ENCODE measurements at regions not wholly inside any gene's neighbourhood (a gene's known extent, or its start where the extent isn't known, plus 50 kb on each side); places are given as distances from the start of the nearest gene placed in this dataset.
"Not testable (repeated sequence)": the region's sequence is repeated elsewhere in the genome, so short reads cannot be mapped to it uniquely, and the experiment has no call there.

DNA sequence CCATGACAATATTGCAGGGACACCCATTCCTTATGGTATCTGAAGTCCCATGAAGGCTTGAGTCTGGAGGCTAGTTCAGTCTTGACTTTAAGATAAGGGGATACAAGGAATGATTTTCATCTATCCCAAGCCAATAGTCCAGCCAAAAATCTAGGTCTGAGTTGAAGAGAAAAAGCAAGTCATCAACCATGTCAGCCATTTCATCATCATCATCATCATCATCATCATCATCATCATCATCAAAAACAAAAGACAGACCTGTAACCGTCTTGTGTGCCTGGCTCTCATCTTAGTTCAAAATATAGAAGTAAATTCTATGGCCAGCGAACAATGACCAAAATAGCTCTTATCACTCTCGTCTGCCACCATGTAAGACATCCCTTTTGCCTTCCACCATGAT, 59.5 kb upstream of the FAM90A26 start:
- not testable (repeated sequence) for DNase-seq

DNA sequence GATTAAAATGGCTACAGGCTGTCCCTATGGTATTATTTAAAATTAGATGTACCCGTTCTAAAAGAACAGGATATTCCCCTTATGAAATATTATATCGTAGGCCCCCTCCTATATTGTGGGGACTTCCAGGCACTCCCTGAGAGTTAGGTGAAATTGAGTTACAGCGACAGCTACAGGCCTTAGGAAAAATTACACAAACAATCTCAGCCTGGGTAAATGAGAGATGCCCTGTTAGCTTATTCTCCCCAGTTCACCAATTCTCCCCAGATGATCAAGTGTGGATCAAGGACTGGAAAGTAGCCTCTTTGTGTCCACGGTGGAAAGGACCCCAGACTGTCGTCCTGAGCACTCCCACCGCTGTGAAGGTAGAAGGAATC, 67.1 kb upstream of the FAM90A26 start:
- DNase-seq, result not testable (repeated sequence)

DNA sequence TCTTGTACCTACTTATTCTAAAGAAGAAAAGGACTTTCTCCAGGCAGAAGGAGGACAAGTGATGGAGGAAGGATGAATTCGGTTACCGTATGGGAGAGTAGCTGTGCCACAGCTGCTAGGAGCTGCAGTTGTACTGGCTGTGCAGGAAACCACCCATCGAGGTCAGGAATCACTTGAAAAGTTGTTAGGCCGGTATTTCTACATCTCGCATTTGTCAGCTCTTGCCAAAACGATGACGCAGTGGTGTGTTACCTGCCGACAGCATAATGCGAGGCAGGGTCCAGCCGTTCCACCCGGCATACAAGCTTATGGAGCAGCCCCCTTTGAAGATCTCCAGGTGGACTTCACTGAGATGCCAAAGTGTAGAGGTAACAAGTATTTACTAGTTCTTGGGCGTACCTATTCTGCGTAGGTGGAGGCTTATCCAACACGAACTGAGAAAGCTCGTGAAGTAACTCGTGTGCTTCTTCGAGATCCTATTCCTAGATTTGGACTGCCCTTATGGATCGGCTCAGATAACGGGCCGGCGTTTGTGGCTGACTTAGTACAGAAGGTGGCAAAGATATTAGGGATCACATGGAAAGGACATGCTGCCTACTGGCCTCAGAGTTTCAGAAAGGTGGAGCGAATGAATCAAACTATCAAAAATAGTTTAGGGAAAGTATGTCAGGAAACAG, 67.6 kb upstream of the FAM90A26 start:
- not testable (repeated sequence) for DNase-seq

DNA sequence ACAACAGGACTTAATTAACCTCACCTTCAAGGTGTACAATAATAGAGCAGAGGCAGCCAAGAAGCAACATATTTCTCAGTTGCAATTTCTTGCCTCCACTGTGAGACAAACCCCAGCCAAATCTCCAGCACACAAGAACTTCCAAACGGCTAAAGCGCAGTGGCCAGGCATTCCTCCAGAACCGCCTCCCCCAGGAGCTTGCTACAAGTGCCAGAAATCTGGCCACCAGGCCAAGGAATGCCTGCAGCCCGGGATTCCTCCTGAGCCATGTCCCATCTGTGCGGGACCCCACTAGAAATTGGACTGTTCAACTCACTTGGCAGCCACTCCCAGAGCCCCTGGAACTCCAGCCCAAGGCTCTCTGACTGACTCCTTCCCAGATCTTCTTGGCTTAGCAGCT, 73.9 kb upstream of the FAM90A26 start:
- not testable (repeated sequence) for DNase-seq

DNA sequence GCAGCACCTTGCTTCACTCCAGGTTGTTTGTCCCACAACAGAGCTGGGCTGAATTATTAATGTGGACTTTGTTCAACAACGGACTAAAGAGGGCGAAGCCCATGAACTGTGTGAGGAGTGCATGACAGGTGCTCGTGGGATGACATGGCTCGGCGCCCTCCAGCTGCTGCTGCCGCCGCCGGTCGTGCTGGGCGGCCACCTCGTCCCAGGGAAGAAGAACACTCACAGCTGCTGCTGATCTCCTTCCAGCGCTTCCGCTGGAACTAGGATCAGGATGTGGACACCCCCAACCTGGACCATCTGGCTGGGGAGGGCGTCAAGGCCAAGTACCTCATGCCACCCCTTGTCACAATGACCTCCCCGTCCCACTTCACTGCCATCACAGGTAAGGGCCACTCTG, 91.4 kb upstream of the FAM90A26 start:
- not testable (repeated sequence) for DNase-seq

DNA sequence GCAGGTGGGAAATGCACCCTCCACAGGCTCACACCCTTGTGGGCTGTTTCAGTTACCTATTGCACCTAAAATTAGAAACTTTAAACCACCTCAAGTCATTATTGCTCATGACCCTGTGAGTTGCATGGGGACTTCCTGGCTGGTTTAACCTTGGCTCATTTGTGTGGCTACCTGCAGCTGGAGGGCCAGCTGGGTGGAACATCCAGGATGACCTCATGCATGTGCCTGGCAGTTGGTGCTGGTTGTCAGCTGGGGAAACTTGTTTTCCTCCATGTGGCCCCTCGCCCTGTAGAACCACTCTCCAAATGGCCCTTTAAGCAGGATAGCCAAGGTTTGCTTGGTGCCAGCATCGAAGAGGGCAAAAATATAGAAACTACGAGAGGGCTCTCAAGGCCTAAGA, 93.2 kb upstream of the FAM90A26 start:
- not testable (repeated sequence) for DNase-seq

DNA sequence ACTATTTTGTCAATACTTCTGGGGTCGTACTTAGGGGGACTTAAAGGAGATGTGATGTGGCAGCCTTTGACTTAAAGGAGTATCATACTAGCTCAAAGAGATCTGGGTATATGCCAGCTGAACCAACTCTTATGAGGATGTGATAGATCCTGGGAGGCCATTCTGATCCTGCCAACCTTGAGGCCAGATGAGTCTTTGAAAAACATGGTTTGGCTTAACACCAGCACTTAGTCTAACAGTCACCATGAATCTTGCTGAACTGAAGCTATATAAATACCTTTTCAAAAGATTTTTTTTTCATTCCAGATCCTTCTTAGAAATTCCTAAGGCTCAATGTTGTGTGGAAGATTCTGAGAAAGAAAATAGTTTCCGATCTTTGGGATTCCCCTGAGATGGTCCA, 93.7 kb upstream of the FAM90A26 start:
- not testable (repeated sequence) for DNase-seq

DNA sequence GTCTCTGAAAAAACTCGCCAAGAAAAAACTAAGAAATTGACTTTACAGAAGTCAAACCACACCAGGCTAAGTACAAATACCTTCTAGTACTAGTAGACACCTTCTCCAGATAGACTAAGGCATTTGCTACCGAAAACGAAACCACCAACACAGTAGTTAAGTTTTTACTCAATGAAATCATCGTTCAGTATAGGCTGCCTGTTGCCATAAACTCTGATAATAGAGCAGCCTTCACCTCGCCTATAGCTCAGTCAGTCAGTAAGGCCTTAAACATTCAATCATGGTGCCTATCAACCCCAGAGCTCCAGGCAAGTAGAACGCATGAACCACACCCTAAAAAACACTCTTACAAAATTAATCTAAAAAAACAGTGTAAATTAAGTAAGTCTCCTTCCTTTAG, 96.8 kb upstream of the FAM90A26 start:
- not testable (repeated sequence) for DNase-seq

DNA sequence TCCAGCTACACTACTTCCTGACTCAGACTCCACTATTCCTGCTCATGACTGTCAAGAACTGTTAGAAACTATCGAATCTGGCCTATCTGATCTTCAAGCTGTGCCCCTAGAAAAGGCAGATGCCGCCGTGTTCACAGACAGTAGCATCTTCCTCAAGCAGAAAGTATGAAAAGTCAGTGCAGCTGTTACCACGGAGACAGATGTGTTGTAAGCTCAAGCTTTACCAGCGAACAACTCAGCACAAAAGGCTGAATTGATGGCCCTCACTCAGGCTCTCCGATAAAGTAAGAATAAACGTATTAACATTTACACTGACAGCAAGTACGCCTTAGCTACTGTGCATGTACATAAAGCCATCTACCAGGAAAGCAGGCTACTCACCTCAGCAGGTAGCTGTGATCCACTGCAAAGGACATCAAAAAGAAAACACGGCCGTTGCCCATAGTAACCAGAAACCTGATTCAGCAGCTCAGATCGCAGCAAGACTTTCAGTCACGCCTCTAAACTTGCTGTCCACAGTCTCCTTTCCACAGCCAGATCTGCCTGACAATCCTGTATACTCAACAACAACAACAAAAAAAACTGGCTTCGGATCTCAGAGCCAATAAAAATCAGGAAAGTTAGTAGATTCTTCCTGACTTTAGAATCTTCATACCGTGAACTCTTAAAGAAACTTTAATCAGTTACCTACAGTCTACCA, 97.5 kb upstream of the FAM90A26 start:
- peak; percentile 0 for DNase-seq

DNA sequence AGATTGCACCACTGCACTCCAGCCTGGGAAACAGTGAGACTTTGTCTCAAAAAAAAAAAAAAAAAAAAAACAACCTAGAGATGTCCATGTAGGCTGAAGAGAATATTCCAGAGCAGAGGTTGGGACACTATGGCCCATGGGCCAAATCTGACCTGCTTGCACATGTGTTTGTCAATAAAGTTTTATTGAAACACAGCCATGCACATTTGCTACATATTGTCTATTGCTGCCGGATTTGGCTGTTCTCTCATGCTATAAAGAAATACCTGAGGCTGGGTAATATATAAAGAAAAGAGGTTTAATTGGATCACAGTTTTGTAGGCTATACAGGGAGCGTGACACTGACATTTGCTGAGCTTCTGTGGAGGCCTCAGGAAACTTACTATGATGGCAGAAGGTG, 102.3 kb upstream of the FAM90A26 start:
- DNase-seq, result not testable (repeated sequence)

DNA sequence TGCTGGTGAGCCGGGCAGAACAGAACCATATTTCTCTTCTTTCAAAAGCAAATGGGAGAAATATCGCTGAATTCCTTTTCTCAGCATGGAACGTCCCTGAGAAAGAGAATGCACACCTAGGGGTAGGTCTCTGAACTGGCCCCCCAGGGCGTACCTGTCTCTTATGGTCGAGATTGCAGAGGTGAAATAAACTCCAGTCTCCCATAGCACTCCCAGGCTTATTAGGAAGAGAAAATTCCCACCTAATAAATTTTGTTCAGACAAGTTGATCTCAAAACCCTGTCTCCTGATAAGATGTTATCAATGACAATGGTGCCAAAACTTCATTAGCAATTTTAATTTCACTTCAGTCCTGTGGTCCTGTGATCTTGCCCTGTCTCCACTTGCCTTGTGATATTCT, 106.6 kb upstream of the FAM90A26 start:
- not testable (repeated sequence) for DNase-seq

DNA sequence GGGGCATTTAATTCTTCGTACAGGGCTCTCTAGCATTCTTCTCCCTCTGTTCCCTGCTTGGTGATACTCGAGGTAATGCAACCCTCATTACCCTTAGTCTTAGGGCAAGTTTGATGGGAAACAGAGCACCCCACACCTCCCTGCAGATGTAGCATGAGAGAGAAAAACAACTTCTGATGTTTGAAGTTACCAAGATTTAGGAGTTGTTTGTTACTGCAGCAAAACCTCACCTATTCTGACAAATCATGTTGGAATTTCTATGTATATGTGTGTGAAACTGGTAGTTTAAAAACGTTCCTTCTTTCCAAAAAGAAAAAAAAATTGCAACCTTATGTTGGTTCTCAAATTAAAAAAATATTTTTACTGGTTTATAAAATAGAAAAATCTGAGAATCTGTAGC, 145.3 kb upstream of the FAM90A26 start:
- DNase-seq, result not testable (repeated sequence)

DNA sequence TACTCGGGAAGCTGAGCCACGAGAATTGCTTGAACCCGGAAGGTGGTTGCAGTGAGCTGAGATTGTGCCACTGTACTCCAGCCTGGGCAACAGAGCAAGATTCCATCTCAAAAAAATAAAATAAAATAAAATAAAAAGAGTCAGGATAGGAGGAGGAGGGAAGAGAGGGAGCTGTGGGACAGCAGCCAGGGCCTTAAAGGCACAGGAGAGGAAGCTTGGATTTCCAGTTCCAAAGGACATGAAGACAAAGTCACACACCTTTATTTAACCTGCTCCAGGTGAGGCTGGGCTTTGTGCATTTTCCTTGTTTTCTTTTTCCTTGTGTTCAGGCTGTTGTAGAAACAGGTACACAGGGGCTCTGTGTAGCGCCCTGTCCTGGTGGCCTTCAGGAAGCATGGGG, 138.2 kb upstream of the HMX1 start:
- not testable (repeated sequence) for DNase-seq

DNA sequence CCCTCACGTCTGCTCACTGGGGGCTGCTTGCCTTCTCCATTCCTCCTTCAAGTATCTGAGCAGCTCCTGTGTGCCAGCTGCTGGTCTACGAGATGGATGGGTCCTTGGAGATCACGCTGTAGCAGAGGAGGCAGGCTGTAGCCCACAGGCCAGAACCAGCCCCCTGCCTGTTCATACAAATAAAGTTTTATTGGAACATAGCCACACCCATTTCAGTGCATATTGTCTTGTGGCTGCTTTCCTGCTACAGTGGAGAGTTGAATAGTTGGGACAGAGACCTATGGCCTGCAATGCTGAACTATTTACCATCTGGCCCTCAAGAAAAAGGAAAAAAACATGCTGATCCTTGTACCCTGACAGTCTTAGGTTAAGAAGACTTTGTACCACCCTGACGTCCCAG, 136.8 kb upstream of the HMX1 start:
- DNase-seq, result not testable (repeated sequence)

DNA sequence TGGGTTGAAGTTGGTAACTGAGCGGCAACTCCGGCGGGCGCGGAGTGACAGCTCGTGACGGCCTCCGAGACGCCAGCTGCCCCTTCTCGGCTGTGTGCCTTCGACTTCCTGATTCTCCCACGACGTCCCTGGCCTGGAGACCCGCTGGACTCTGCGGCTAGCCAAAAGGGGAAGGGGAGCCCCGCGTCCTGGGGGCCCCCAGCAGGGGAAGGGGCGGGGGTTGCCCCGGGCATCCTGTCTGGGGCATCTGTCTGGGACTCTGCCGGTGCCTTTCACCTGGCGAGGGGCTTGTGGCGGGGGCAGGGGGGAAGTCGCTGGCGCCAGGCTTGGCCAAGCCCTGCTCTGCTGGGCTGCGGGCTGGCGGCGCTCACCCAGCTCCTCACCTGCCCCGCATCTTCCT, 129.5 kb upstream of the HMX1 start:
- DNase-seq, result not testable (repeated sequence)

DNA sequence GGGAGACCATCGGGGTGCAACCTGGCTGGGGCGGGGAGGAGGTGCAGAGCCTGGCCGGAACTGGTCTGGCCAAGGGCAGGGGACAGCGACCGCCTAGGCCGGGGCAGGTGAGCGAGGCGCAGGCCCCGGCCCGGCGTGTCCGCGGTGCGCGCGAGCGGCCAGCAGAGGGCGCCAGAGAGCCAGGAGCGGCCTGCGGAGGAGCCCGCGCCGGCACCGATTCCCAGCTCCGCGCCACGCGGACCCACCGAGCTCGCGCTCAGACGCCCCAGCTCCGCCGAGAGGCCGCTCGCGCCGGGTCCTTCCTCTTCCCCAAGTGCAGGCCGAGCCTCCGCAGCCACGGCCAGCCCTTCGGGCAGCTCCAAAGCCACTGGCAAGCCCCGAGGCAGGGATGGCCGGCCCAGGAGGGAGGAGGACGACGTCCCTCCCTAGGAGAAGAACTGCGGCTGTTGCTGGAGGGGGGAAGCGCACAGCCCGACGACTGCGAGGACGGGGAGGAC, 128.9 kb upstream of the HMX1 start:
- DNase-seq, result peak; percentile 10

DNA sequence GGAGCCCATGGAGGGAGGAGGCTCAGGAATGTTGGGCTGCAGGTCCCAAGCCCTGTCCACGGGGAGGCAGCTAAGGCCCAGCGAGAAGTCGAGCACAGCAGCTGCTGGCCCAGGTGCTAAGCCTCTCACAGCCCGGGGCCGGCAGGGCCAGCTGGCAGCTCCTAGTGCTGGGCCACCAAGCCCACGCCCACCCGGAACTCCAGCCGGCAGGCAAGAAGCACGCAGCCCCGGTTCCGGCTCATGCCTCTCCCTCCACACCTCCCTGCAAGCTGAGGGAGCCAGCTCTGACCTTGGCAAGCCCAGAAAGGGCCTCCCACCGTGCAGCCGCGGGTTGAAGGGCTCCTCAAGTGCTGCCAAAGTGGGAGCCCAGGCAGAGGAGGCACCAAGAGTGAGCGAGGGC, 121.3 kb upstream of the HMX1 start:
- DNase-seq, result not testable (repeated sequence)

DNA sequence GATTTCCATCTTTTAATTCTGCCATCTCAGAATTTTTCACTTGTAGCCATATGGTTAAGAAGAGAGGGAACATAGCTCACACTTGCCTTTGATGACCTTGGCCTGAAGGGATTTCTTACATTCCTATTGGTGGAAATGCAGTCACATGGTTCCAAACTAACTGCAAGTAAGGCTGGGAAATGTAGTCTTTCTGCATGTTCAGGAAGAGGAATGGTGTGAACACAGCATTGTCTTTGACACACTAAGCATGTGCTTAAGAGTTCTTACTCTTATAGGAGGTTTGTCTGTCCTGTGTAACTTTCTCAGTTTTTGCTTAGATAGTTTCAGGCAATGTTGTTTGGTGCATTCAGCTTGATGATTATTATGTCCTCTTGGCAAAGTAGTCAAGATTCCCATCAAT, 119.8 kb upstream of the HMX1 start:
- DNase-seq, result not testable (repeated sequence)

DNA sequence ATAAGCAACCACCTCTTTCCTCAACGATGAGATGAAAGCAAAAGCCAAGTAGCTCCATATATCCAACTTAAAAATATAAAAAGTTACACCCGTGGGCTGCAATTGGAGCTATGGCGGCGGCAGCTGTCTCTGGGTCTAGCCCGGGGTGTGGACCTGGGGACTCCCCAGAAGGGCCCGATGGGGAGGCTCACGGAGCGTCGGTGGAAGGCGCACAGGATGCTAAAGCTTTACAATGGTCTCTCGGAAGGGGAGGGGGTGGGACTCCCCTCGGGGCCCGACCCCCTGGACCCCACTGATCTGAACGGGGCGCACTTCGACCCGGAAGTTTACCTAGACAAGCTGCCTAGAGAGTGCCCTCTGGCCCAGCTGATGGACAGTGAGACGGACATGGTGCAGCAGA, 118.7 kb upstream of the HMX1 start:
- DNase-seq, result not testable (repeated sequence)

DNA sequence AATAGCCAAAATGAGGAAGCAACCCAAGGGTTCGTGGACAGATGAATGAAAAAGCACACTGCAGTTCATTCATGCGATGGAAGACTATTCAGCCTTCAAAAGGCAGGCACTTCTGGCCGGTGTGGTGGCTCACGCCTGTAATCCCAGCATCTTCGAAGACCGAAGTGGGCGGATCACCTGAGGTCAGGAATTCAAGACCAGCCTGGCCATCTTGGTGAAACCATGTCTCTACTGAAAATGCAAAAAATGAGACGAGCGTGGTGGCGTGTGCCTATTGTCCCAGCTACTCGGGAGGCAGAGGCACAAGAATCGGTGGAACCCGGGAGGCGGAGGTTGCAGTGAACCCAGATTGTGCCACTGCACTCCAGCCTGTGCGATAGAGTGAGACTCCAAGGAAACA, 114.1 kb upstream of the HMX1 start:
- not testable (repeated sequence) for DNase-seq

DNA sequence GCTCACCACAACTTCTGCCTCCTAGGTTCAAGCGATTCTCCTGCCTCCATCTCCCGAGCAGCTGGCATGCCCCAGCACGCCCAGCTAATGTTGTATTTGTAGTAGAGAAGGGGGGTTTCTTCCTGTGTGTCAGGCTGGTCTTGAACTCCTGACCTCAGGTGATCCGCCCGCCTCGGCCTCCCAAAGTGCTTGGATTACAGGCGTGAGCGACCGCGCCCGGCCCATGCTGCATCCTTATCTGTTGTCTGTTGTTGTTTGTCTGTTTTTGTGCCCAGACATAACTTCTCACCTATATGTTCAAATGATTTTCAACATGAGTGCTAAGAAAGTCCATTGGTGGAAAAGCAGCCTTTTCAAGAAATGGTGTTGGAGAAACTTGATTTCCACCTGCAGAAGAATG, 113.0 kb upstream of the HMX1 start:
- not testable (repeated sequence) for DNase-seq

DNA sequence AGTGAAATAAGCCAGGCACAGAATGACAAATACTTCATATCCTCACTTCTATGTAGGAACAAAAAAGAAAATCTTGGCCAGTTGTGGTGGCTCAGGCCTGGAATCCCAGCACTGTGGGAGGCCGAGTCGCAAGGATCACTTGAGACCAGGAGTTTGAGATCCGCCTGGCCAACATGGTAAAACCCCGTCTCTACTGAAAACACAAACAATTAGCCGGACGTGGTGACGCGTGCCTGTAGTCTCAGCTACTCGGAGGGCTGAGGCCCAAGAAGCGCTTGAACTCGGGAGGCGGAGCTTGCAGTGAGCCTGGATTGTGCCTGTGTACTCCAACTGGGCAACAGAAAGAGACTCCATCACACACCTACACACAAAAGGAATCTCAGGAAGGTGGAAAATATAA, 112.3 kb upstream of the HMX1 start:
- not testable (repeated sequence) for DNase-seq

DNA sequence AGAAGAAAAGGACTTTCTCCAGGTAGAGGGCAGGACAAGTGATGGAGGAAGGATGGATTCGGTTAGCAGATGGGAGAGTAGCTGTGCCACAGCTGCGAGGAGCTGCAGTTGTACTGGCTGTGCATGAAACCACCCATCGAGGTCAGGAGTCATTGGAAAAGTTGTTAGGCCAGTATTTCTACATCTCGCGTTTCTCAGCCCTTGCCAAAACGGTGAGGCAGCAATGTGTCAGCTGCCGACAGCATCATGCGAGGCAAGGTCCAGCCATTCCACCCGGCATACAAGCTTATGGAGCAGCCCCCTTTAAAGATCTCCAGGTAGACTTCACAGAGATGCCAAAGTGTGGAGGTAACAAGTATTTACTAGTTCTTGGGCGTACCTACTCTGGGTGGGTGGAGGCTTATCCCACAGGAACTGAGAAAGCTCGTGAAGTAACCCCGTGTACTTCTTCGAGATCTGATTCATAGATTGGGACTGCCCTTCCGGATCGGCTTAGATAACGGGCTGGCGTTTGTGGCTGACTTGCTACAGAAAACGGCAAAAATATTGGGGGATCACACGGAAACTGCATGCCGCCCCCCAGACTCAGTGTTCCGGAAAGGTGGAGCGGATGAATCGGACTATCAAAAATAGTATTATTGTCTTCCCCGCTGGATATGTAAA, 105.0 kb upstream of the HMX1 start:
- not testable (repeated sequence) for DNase-seq

DNA sequence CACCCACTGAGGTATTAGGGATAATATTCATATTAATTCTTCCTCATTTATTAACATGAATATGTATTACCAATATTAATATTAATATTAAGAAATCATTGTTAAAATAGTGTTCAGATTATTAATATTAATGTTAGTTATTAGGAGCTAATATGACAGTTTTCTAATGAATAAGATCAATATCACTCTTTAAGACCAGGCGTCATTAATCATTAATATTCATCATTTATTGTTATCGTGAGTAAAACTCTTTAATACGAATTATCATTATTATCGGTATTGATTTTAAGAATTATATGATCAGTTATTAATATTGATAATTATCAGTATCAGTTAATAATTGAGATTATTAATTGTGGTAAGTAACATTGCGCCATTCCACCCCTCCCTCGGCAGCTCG, 101.0 kb upstream of the HMX1 start:
- not testable (repeated sequence) for DNase-seq
